ENCODE measurements at regions not wholly inside any gene's neighbourhood (a gene's known extent, or its start where the extent isn't known, plus 50 kb on each side); places are given as distances from the start of the nearest gene placed in this dataset.

GRCh38 chr10:118835682-118836326 lies 81.0 kb upstream of the CACUL1 start:
- no peak for DNase-seq (ENCODE audit: low spot score)

GRCh38 chr10:118838364-118838763 lies 83.6 kb upstream of the CACUL1 start:
- no peak for DNase-seq (ENCODE audit: low spot score)

GRCh38 chr10:118839348-118839747 lies 84.6 kb upstream of the CACUL1 start:
- DNase-seq (ENCODE audit: low spot score): no peak

- DNase-seq (ENCODE audit: low spot score): no peak
These were observed 85.5 kb upstream of the CACUL1 start for GRCh38 chr10:118840071-118840775.

- DNase-seq (ENCODE audit: low spot score): no peak
These were observed 86.2 kb upstream of the CACUL1 start for GRCh38 chr10:118840776-118841468.

GRCh38 chr10:118841881-118842605 lies 87.3 kb upstream of the CACUL1 start:
- no peak for DNase-seq (ENCODE audit: low spot score)

GRCh38 chr10:118842843-118843624 lies 88.3 kb upstream of the CACUL1 start:
- no peak for DNase-seq (ENCODE audit: low spot score)

GRCh38 chr10:118843647-118844265 lies 89.0 kb upstream of the CACUL1 start:
- no peak for DNase-seq (ENCODE audit: low spot score)

GRCh38 chr10:118844731-118845521 lies 90.2 kb upstream of the CACUL1 start:
- DNase-seq (ENCODE audit: low spot score): no peak

GRCh38 chr10:118845776-118846175 lies 91.0 kb upstream of the CACUL1 start:
- no peak for DNase-seq (ENCODE audit: low spot score)

GRCh38 chr10:118850418-118851061 lies 95.8 kb upstream of the CACUL1 start:
- peak; percentile 55 for DNase-seq (ENCODE audit: low spot score)

- DNase-seq (ENCODE audit: low spot score): no peak
These were observed 96.6 kb upstream of the CACUL1 start for GRCh38 chr10:118851062-118852035.

GRCh38 chr10:118853916-118854315 lies 99.1 kb upstream of the CACUL1 start:
- no peak for DNase-seq (ENCODE audit: low spot score)

- DNase-seq (ENCODE audit: low spot score): no peak
These were observed 101.3 kb upstream of the CACUL1 start for GRCh38 chr10:118856106-118856505.

- no peak for DNase-seq (ENCODE audit: low spot score)
These were observed 111.4 kb upstream of the CACUL1 start for GRCh38 chr10:118865998-118866693.

- DNase-seq (ENCODE audit: low spot score): no peak
These were observed 113.0 kb upstream of the CACUL1 start for GRCh38 chr10:118867768-118868167.

GRCh38 chr10:118868589-118868988 lies 113.8 kb upstream of the CACUL1 start:
- DNase-seq (ENCODE audit: low spot score): no peak
